Urinary bladder (tissue), 3 donors: ENCODE measurements at regions not wholly inside any gene's neighbourhood (a gene's known extent, or its start where the extent isn't known, plus 50 kb on each side); places are given as distances from the start of the nearest gene placed in this dataset.

ENCODE experiments used
- DNase-seq: peaks from one replicate; pipeline ENCODE4 v3.0.0-alpha.2; 2015; ENCODE audit errors: extremely low spot score
- H3K27ac ChIP-seq: one replicate; pipeline ENCODE4 v1.5.1; 2013; ENCODE audit warnings: low read depth, mild to moderate bottlenecking, moderate library complexity
- H3K36me3 ChIP-seq: one replicate; pipeline ENCODE4 v1.6.1; 2013; ENCODE audit warnings: mild to moderate bottlenecking, moderate library complexity; ENCODE audit not compliant: insufficient read depth
- H3K4me1 ChIP-seq: one replicate; pipeline ENCODE4 v1.6.1; 2013; ENCODE audit warnings: mild to moderate bottlenecking, moderate library complexity; ENCODE audit not compliant: insufficient read depth
- H3K4me3 ChIP-seq: one replicate; pipeline ENCODE4 v1.5.1; 2013; ENCODE audit warnings: low read depth, low read length
- WGBS: extraction: QIAGEN DNeasy Blood & Tissue Kit; methylation state at CpG from one replicate; pipeline ENCODE4 v1.1.7; 2013; 5-methylcytosine and 5-hydroxymethylcytosine counted together
- donor health status: healthy with polysubstance abuse.
- donor health status: healthy.

DNA sequence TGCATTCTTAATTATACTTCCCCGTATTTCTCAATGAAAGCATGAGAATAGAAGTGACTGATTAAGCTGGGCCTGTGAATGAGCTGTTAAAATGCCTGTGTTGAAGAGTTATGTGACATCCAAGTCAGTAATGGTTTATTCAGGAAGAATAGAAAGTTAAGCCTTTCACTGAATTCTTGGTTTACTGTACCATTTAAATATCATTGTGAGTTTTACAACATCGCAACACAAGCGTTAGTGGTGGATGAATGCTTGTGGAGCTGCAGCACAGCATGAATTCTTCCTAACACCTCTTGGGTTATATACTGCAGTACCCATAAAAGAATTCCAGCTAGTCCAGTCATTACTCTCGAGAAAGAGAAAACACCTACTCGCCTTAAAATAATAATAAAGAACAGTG is 257.8 kb downstream of the JRKL start:
- no peaks in the 10 kb centered on the region for H3K36me3 ChIP-seq
- DNase-seq = no peak
- WGBS = 56% methylated on average over 5 of the region's 5 CpGs
- no peak overlapping the region for H3K4me3 ChIP-seq
- no peak overlapping the region for H3K27ac ChIP-seq
- no peaks in the 10 kb centered on the region for H3K4me1 ChIP-seq

DNA sequence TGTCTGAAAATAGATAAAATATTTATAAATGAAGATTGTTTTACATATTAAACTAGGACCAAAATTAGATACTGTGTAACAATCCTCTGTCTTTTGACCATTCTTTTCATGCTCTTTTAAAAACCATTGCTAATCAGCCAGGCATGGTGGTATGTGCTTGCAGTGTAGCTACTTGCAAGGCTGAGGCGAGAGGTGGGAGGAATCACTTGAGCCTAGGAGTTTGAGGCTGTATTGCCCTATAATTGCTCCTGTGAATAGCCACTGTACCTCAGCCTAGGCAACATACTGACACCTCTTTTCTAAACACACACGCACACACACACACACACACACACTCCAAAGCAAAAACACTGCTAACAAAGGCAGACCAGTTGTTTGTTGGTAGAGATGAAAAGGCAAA is 259.2 kb downstream of the JRKL start:
- 57% methylated on average over 2 of the region's 2 CpGs for WGBS
- Histone ChIP-seq H3K4me3 (no peak overlapping the region), H3K36me3 (no peaks in the 10 kb centered on the region), H3K27ac (no peak overlapping the region), H3K4me1 (no peaks in the 10 kb centered on the region)
- DNase-seq = no peak

DNA sequence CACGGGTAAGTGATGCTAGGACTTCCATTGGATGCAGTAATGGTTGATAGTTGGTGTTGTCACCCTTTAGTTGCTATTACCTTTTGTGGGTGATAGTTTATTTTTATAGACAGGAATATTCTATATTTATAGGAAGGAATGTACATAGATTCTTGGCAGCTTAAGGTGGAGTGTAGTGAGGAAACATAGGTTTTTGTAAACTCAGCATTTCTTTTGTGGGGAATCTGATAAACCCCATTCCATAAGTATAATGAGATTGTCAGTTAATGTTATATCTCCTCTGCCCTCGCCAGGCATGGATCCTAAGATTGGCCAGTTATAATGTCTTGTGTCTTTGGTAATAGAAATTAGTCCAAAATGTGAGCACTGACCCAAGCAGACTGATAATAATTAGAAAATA is 262.7 kb downstream of the JRKL start:
- 83% methylated on average over 2 of the region's 2 CpGs for WGBS
- no peaks in the 10 kb centered on the region for H3K4me1 ChIP-seq
- H3K4me3 ChIP-seq = no peak overlapping the region
- DNase-seq = no peak
- H3K36me3 ChIP-seq = no peaks in the 10 kb centered on the region
- no peak overlapping the region for H3K27ac ChIP-seq

DNA sequence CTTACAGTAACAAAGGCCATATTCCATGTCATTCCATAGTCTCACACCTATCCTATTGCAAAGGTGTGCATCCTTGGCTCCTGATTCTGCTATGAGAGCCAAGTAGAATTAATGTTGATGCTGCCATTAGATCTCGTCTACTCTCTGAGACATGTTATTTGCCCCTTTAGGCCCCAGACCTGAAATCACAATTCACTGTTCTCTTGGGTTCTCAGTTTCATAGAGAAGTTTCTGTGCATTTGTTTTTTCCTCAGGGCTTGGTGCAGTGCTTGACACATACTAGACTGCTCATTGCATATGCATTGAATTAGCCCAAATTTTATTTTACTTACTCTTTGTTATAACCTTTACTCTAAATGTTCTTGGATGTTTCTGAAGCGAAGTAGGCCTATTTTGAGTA is 265.7 kb downstream of the JRKL start:
- H3K4me1 ChIP-seq = no peaks in the 10 kb centered on the region
- no peak overlapping the region for H3K4me3 ChIP-seq
- WGBS = 83% methylated on average over 2 of the region's 2 CpGs
- DNase-seq = no peak
- no peaks in the 10 kb centered on the region for H3K36me3 ChIP-seq
- H3K27ac ChIP-seq = no peak overlapping the region

DNA sequence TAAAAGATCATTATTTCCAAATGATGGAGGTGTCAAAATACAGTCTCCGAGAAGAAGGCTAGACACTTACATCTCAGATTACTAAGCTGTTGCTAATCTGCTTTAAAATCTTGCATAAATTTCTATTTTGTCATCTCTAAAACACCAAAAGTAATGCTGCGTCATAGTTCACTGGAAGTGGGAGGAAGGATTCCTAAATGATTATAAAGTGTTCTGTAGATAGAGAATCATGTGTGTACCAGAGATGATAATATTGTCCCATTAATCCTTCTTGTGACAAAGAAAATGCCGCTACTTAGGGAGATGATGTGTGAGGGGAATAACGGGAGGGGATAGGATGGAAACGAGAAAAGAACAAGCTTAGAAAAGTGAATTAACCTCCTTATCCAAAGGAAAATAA is 268.6 kb downstream of the JRKL start:
- DNase-seq = no peak
- no peaks in the 10 kb centered on the region for H3K4me1 ChIP-seq
- no peak overlapping the region for H3K27ac ChIP-seq
- 88% methylated on average over 5 of the region's 5 CpGs for WGBS
- no peaks in the 10 kb centered on the region for H3K36me3 ChIP-seq
- no peak overlapping the region for H3K4me3 ChIP-seq

DNA sequence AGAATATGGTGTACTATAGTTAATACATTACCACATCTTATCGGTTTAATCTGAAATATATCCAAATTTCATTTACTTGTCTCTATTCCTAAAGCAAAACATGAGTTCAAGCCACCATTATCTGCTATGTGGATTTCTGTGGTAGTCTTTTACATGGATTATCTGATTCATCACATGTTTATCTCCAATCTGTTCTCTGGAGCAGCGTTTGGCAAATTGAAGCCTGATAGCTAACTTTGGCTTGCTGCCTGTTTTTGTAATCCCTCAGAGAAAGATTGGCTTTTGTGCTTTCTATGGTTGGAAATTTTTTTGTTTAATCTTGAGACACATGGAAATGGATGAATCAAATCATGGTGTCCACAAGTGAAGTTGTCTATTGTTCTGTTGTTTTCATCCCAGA is 274.3 kb downstream of the JRKL start:
- H3K27ac ChIP-seq = no peak overlapping the region
- no peak overlapping the region for H3K4me3 ChIP-seq
- DNase-seq = no peak

DNA sequence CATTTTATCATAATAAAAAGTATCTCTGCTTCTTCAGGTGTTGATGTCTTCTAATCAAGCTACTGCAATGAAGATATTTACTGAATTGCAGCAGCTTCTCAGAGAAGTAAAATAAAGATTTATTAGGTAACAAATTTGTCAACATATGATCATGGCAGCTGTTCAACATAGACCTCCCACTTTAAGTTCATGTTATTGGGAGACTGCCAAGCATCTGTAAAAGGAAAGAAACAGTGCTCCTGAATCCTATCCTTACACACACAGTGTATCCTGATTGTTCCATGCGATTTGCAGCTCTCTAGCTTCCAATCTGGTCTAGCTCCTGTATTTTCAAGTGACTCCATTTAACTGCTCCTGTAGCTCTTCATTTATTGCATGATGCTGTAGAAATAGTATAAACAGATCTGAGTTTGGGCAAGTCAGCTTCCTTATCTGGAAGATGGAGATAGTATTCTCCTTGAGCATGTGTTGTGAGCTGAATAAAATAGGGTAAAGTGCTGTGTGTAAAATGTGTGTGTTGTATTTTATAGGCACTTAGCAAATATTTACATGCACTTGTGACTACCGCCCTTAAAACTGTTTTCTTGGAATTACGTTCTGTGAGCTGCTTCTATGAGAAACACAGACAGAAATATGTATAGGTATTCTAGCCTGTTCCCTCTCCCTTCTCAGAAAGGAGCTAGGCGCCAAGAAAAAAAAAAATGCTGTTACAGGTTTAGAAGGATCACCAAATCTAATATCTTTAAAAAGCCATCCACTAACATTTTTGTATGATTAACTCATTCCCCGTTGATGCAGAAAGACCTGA is 290.6 kb downstream of the JRKL start:
- Histone ChIP-seq H3K4me1 (no peaks in the 10 kb centered on the region), H3K4me3 (no peak overlapping the region), H3K27ac (no peak overlapping the region), H3K36me3 (no peaks in the 10 kb centered on the region)
- 34% methylated on average over 5 of the region's 5 CpGs for WGBS
- DNase-seq = peak; percentile 47

More for the DNA sequence above, 274.3 kb downstream of the JRKL start:
- Histone ChIP-seq H3K4me1 (no peaks in the 10 kb centered on the region), H3K36me3 (no peaks in the 10 kb centered on the region)
- WGBS = 53% methylated on average over 2 of the region's 2 CpGs

DNA sequence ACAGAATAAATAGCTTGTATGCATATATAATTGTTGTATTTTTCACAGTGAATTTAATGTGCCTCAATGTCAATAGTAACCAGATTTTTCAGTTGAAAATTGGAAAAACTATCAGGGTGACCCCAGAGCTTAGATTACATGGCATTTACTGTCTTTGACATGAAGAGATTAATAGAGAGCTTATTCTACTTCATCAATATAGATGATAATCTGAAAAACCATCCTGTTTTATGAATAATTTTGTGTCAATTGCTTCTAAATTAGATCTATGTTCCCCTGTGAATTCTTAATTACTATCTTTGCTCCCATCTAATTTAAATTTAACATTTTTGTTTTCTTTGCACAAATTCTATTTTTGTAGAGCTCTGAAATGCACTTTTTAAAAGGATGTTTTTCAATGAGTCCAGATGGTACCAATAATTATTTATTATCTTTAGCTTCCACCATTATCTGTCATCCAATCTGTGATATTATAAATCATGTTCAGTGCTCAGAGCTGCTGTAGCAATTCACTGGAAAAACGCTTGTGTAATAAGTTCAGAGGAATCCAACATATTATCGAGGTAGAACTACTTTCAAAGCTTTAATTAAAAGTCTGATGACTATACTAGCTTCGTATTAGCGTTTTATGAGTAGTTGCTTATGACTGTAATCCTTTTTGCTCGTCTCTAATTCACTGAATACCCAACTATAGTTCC is 291.4 kb downstream of the JRKL start:
- no peaks in the 10 kb centered on the region for H3K4me1 ChIP-seq
- no peaks in the 10 kb centered on the region for H3K36me3 ChIP-seq
- WGBS = 31% methylated on average over 5 of the region's 5 CpGs
- no peak overlapping the region for H3K4me3 ChIP-seq
- no peak for DNase-seq
- H3K27ac ChIP-seq = no peak overlapping the region

DNA sequence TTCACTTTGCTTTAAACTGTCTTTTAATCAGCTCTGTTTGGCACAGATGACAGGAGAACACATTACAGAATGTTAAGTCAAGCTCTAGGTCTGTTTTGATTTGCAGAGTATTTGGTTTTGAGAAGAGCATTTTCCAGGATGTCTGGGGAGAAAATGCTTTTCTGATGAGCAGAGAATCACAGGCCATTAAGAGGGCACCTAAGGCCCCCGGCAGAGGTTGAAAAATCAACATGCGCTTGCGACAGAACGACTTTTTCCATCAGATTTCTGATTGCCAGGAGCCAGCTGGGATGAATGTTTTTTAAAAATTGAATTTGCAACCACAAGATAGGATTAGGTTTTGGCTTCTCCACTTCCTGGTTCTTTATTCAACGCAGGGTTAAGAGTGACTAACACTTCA is 304.5 kb downstream of the JRKL start:
- WGBS = 82% methylated on average over 5 of the region's 5 CpGs
- DNase-seq = no peak
- no peaks in the 10 kb centered on the region for H3K4me1 ChIP-seq

DNA sequence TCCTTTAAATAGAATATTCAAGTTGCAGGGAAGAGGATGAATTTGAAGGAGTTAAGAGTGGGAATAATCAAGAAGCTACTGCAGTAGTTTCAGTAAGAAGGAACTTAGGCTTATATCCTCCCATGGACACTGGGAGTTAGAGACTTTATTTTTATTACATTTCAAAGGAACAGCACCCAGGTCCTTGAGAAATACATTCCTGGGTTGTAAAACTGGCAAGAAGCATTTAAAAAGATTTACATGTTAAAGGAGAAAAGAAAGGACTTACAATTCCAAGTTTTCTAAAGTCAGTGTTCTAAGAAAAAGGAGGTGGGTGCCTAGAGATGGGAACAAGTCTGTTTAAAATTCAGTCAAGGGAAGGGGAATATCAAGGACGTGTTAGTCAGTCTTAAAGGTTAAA is 306.9 kb downstream of the JRKL start:
- 22% methylated on average over 1 of the region's 1 CpG for WGBS

More for the DNA sequence above, 304.5 kb downstream of the JRKL start:
- H3K36me3 ChIP-seq = no peaks in the 10 kb centered on the region
- no peak overlapping the region for H3K27ac ChIP-seq
- H3K4me3 ChIP-seq = no peak overlapping the region

DNA sequence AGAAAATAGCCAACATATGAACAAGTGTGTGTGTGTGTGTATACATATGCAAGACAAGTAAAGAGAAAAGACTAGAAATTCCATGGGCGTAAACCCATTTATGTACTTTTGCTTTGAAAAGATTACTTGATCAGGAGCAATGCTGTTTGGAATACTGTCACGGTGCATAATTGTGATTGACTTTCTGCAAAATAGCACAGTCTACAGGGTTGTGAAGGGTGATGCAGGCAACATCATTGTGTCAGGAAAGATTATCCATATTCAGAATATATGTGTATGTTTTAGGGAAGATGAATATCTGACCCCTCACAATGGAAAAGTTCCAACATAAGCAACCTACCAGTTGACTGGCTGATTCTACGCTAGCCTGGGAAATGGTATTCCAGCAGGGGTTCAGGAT is 307.7 kb downstream of the JRKL start:
- no peak for DNase-seq
- Histone ChIP-seq H3K4me1 (no peaks in the 10 kb centered on the region), H3K4me3 (no peak overlapping the region), H3K36me3 (no peaks in the 10 kb centered on the region), H3K27ac (no peak overlapping the region)
- WGBS = 88% methylated on average over 3 of the region's 3 CpGs

More for the DNA sequence above, 306.9 kb downstream of the JRKL start:
- no peak overlapping the region for H3K4me3 ChIP-seq
- H3K36me3 ChIP-seq = no peaks in the 10 kb centered on the region
- H3K4me1 ChIP-seq = no peaks in the 10 kb centered on the region
- H3K27ac ChIP-seq = no peak overlapping the region
- DNase-seq = no peak

DNA sequence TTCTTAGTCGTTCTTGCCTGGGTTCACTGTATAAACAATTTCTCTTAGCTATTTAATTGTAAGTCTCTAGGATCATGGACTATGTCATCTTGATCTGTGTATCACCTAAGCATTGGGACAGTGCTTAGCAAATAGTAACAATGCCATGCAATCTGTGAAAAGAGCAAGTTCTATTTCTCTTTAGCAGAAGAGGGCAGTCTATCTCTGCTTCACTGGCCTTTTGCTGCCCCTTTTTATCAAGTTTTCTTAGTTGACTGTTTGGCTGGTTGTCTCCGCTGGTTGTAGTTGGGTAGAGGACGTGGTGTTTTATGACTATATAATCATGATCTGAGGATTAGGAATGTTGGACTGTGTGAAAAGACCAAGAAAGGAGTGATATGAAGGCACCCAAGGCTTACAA is 315.0 kb downstream of the JRKL start:
- WGBS = 19% methylated on average over 3 of the region's 3 CpGs
- no peak for DNase-seq
- Histone ChIP-seq H3K36me3 (no peaks in the 10 kb centered on the region), H3K4me1 (no peaks in the 10 kb centered on the region), H3K27ac (no peak overlapping the region), H3K4me3 (no peak overlapping the region)

DNA sequence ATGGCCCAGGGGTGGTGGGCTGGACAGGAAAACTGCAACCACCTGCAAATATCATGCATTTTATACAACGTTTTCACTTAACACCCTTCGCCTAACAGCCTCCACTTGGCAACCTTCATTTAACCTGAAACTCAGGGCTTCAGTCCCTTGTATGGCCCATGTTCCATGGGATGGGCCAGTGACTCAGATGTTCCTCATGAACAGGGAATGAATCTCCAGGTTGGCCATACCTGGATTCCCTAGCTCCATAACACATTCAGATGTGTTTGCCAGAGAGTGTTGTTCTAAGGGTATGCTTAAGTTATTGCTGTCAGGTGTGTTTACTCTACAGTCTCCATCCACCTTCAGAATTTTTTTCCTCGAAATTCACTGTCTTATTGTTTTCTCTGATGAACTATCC is 316.9 kb downstream of the JRKL start:
- Histone ChIP-seq H3K4me1 (no peaks in the 10 kb centered on the region), H3K27ac (no peak overlapping the region), H3K4me3 (no peak overlapping the region), H3K36me3 (no peaks in the 10 kb centered on the region)
- WGBS = 75% methylated on average over 3 of the region's 3 CpGs
- no peak for DNase-seq

DNA sequence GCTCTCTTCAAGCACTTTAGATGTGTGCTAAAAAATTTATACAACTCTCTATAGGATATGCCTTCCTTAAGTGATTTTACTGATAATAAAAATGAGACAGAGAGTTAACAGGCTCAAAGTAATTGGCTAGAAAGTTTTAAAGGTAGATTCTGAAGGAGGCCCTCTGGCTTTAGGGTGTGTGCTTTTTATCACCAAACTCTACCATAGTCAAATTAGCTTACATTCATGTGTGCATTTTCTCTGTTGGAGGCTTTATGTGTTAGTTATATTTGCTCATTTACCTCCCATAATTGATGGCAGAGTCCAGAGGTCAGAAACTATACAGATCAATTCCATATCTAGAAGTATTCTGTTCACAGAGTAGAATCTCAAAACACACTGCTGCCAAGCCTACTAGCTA is 317.5 kb downstream of the JRKL start:
- Histone ChIP-seq H3K36me3 (no peaks in the 10 kb centered on the region), H3K4me1 (no peaks in the 10 kb centered on the region), H3K4me3 (no peak overlapping the region), H3K27ac (no peak overlapping the region)
- DNase-seq = no peak
